ENCODE measurements at regions not wholly inside any gene's neighbourhood (a gene's known extent, or its start where the extent isn't known, plus 50 kb on each side); places are given as distances from the start of the nearest gene placed in this dataset.

- TF ChIP-seq POLR2A (IDR thresholded peaks at IDR 0.05) (no peak), POLR2AphosphoS5 (IDR thresholded peaks at IDR 0.05) (no peak), CTCF (IDR thresholded peaks at IDR 0.05 in 8 of 11, conservative IDR thresholded peaks at IDR 0.05 in 3 of 11) (no peak)
Observed at GRCh38 chr3:135326851-135327250, 531.8 kb downstream of the EPHB1 start.

Measured in spleen (tissue), 7 donors.